Smooth muscle cell (in vitro differentiated cells): ENCODE measurements at regions not wholly inside any gene's neighbourhood (a gene's known extent, or its start where the extent isn't known, plus 50 kb on each side); places are given as distances from the start of the nearest gene placed in this dataset.
"Not testable (repeated sequence)": the region's sequence is repeated elsewhere in the genome, so short reads cannot be mapped to it uniquely, and the experiment has no call there.

Experiments
- DNase-seq: peaks from one replicate; lab custom pipeline; 2025; ENCODE audit not compliant: unreplicated experiment; lab: John Stamatoyannopoulos, UW
- H2AFZ ChIP-seq: fragments of 200-600 bp; sonication (generic); 2 replicates; pipeline ENCODE4 v1.6.0; 2016; ENCODE audit warnings: antibody characterized with exemption, low read depth, mild to moderate bottlenecking
- H3F3A ChIP-seq: fragments of 200-600 bp; sonication (generic); 2 replicates; pipeline ENCODE4 v1.6.0; 2017; ENCODE audit warnings: antibody characterized with exemption, low read depth
- H3K27ac ChIP-seq: fragments of 200-600 bp; sonication (generic); 2 replicates; pipeline ENCODE4 v1.5.1; 2016; ENCODE audit warnings: low read depth, mild to moderate bottlenecking
- H3K27me3 ChIP-seq: fragments of 200-600 bp; sonication (generic); 2 replicates; pipeline ENCODE4 v1.6.1; 2016; ENCODE audit warnings: low read depth, mild to moderate bottlenecking
- H3K36me3 ChIP-seq: fragments of 200-600 bp; sonication (generic); 2 replicates; pipeline ENCODE4 v1.5.1; 2016; ENCODE audit warnings: low read depth
- H3K4me1 ChIP-seq: fragments of 200-600 bp; sonication (generic); 2 replicates; pipeline ENCODE4 v1.5.1; 2016; ENCODE audit warnings: low read depth
- H3K4me2 ChIP-seq: fragments of 200-600 bp; sonication (generic); 2 replicates; pipeline ENCODE4 v1.6.0; 2016; ENCODE audit warnings: mild to moderate bottlenecking
- H3K4me3 ChIP-seq: fragments of 200-600 bp; sonication (generic); 2 replicates; pipeline ENCODE4 v1.5.1; 2016; ENCODE audit warnings: mild to moderate bottlenecking
- H3K79me2 ChIP-seq: fragments of 200-600 bp; sonication (generic); 2 replicates; pipeline ENCODE4 v1.6.0; 2016; ENCODE audit warnings: low read depth, mild to moderate bottlenecking
- H3K9ac ChIP-seq: fragments of 200-600 bp; sonication (generic); 2 replicates; pipeline ENCODE4 v1.6.0; 2016; ENCODE audit warnings: low read depth
- H3K9me3 ChIP-seq: fragments of 200-600 bp; sonication (generic); replicated peaks from 2 replicates; pipeline ENCODE4 v1.5.1; 2016; ENCODE audit warnings: low read depth
- H4K20me1 ChIP-seq: fragments of 200-600 bp; sonication (generic); 2 replicates; pipeline ENCODE4 v1.6.0; 2016; ENCODE audit warnings: low read depth
- CTCF ChIP-seq: fragments of 200-600 bp; sonication (generic); IDR thresholded peaks from 2 replicates; pipeline ENCODE4 v1.5.1; 2017; ENCODE audit warnings: borderline replicate concordance, mild to moderate bottlenecking, antibody characterized with exemption; ENCODE audit not compliant: insufficient read depth, poor library complexity, severe bottlenecking
- WGBS: methylation state at CpG from one replicate; pipeline ENCODE4 v1.1.7; 2016; ENCODE audit warnings: low lambda C conversion rate; 5-methylcytosine and 5-hydroxymethylcytosine counted together

GRCh38 chr4:26052663-26053541 is 138.9 kb downstream of the SMIM20 start:
- peaks cover 7% of the 10 kb centered on the region for H3K4me1 ChIP-seq
- H3K9me3 ChIP-seq, result no peaks in the 10 kb centered on the region
- no peak overlapping the region for H3K4me2 ChIP-seq
- no peak overlapping the region for H3K27ac ChIP-seq
- 87% methylated on average over 9 of the region's 9 CpGs for WGBS
- no peak for TF ChIP-seq CTCF
- H2AFZ ChIP-seq, result no peak overlapping the region
- DNase-seq, result no peak
- no peak overlapping the region for H3K4me3 ChIP-seq
- H3K9ac ChIP-seq, result no peak overlapping the region
- no peaks in the 10 kb centered on the region for H3K27me3 ChIP-seq
- H3K36me3 ChIP-seq, result no peaks in the 10 kb centered on the region
- H4K20me1 ChIP-seq, result no peaks in the 10 kb centered on the region
- no peaks in the 10 kb centered on the region for H3K79me2 ChIP-seq
- no peaks in the 10 kb centered on the region for H3F3A ChIP-seq

- DNase-seq, result no peak
- Histone ChIP-seq H3K79me2 (no peaks in the 10 kb centered on the region), H3K4me3 (no peak overlapping the region), H4K20me1 (no peaks in the 10 kb centered on the region), H2AFZ (no peak overlapping the region), H3K27ac (no peak overlapping the region), H3F3A (no peaks in the 10 kb centered on the region), H3K4me2 (no peak overlapping the region), H3K9me3 (no peaks in the 10 kb centered on the region), H3K4me1 (peaks cover 2% of the 10 kb centered on the region), H3K9ac (no peak overlapping the region), H3K36me3 (no peaks in the 10 kb centered on the region), H3K27me3 (no peaks in the 10 kb centered on the region)
- no peak for TF ChIP-seq CTCF
- 95% methylated on average over 4 of the region's 4 CpGs for WGBS
These were observed 139.7 kb downstream of the SMIM20 start for GRCh38 chr4:26053761-26054160.

- Histone ChIP-seq H2AFZ (no peak overlapping the region), H3K27me3 (no peaks in the 10 kb centered on the region), H3K4me2 (no peak overlapping the region), H3K4me1 (no peaks in the 10 kb centered on the region), H3F3A (no peaks in the 10 kb centered on the region), H3K4me3 (no peak overlapping the region), H3K27ac (no peak overlapping the region), H3K36me3 (no peaks in the 10 kb centered on the region), H3K9ac (no peak overlapping the region), H4K20me1 (no peaks in the 10 kb centered on the region), H3K9me3 (no peaks in the 10 kb centered on the region), H3K79me2 (no peaks in the 10 kb centered on the region)
- TF ChIP-seq CTCF, result no peak
- DNase-seq, result no peak
- 89% methylated on average over 5 of the region's 5 CpGs for WGBS
These were observed 141.8 kb downstream of the SMIM20 start for GRCh38 chr4:26055855-26056254.

GRCh38 chr4:26056406-26056805 is 142.4 kb downstream of the SMIM20 start:
- Histone ChIP-seq H3F3A (no peaks in the 10 kb centered on the region), H3K79me2 (no peaks in the 10 kb centered on the region), H3K4me3 (no peak overlapping the region), H3K9ac (no peak overlapping the region), H2AFZ (no peak overlapping the region), H3K4me1 (no peaks in the 10 kb centered on the region), H4K20me1 (no peaks in the 10 kb centered on the region), H3K4me2 (no peak overlapping the region), H3K9me3 (no peaks in the 10 kb centered on the region), H3K27me3 (no peaks in the 10 kb centered on the region), H3K27ac (no peak overlapping the region), H3K36me3 (no peaks in the 10 kb centered on the region)
- no peak for TF ChIP-seq CTCF
- DNase-seq, result no peak
- WGBS, result 95% methylated on average over 7 of the region's 7 CpGs

- H3K4me1 ChIP-seq, H3K9ac ChIP-seq, H3K4me3 ChIP-seq, H3K4me2 ChIP-seq, DNase-seq, H3K36me3 ChIP-seq, H4K20me1 ChIP-seq, H2AFZ ChIP-seq, H3K79me2 ChIP-seq, H3K27me3 ChIP-seq, H3K27ac ChIP-seq, H3K9me3 ChIP-seq, H3F3A ChIP-seq: not testable (repeated sequence)
- 97% methylated on average over 3 of the region's 3 CpGs for WGBS
These were observed 143.8 kb downstream of the SMIM20 start for GRCh38 chr4:26057839-26058238.
